NCI-H2196 treated with DMSO at 0.1 percent for 48 hours (cell line): ENCODE measurements at regions not wholly inside any gene's neighbourhood (a gene's known extent, or its start where the extent isn't known, plus 50 kb on each side); places are given as distances from the start of the nearest gene placed in this dataset.

Source experiments
- DNase-seq: peaks from one replicate; lab custom pipeline; 2025; ENCODE audit not compliant: unreplicated experiment; lab: John Stamatoyannopoulos, UW

- DNase-seq, result no peak
These were observed 151.6 kb upstream of the TAPT1 start for GRCh38 chr4:16377887-16378286.

GRCh38 chr4:16365036-16365569, 138.8 kb upstream of the TAPT1 start:
- no peak for DNase-seq

DNA sequence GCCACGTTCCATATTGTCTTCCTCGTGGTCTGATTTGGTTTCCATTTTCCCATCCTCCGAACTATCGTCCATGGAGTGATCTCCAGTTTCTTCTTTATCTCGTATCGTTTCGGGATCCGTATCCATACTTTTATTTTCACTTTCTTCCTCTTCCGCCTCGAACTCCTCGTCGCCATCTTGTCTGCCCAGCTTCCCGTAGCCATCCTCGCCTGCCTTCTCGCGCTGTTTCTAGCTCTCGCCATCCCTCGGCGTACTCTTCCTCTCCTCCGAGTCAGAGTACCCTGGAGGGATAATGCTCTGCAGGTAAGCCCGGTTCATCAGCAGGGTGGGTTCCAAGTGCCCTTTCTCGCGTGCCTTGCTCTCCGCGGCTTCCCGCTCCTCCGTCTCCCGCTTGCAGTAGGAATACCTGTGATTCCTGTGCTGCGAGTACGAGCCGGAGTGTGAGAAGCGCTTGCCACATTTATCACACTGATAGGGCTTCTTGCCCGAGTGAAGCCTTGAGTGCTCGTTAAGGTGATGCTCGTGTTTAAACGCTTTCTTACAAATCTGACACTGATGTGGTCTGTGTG, 134.5 kb upstream of the TAPT1 start:
- DNase-seq, result no peak

DNA sequence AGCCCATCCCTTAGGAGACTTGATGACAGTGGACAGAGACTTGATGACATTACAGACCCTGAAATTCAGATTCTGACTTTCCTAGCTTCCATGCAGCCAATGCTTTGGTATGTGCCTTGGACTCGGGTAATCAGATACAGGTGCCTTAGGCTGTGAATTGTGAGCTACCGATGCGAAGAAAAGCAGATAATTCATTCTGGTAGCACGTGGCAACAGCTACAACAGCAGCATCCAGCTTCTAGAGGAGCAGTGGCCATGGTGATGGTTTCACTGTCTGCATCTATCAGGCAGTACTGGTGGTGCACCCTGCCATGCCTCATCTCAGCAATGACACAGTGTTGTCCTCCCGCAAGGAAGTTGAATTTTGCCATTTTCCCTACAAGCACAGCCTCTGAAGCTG, 126.9 kb upstream of the TAPT1 start:
- no peak for DNase-seq

GRCh38 chr4:16351161-16351560, 124.9 kb upstream of the TAPT1 start:
- no peak for DNase-seq

DNA sequence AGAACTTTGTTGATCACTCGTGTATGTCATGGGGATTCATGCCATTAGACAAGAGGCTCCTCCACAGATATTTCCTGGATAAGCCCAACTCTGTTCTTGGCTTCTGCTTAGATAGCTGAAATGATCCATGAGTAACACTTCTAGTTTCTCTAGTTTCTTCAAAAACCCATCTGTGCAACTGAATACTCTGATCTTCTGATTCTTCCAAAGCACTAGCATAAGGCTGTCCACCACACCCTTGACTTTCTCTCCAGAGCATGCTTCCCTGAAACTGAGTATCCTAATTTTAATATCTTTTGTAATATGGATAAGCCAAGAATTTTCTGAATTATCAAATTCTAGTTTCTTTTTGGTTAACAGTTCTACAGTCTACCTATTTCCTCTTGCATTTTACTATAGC, 118.6 kb upstream of the TAPT1 start:
- no peak for DNase-seq

DNA sequence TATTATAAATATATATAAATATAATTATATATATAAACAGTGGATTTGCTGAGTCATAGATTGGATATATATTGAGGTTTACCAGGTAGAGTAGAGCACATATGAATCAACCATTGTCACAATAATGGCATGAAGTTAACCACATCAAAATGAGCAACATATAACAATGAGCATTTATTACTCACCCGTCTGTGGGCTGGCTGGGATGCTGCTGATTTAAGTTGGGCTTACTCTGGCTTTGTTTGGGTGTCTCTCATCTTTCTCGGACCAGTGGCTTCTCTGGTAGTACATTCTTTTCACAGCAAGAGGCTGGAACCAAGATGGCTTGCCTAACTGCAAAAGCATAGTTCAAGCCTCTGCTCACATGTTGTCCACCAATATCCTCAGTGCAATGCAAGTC, 111.7 kb upstream of the TAPT1 start:
- DNase-seq, result no peak

DNA sequence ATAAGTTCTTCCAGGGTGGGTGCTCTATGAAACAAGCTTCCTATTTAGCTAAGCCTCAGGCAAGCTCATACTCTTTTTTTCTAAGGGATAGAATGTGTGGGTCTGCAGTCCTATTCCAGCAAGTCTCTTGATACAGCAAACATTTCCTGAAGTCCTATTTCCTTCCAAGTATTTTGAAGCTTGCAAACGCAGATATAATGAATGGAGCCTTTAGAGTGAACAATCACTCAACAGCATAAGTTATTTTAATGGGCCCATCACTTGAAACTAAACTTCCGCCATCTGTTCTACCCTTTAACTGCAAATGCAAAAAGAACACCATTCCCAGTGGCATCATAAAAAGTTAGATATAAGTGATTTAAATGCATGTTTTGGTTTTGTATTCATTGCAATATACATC, 108.3 kb upstream of the TAPT1 start:
- DNase-seq, result no peak

- no peak for DNase-seq
These were observed 103.5 kb upstream of the TAPT1 start for GRCh38 chr4:16329797-16330134.

DNA sequence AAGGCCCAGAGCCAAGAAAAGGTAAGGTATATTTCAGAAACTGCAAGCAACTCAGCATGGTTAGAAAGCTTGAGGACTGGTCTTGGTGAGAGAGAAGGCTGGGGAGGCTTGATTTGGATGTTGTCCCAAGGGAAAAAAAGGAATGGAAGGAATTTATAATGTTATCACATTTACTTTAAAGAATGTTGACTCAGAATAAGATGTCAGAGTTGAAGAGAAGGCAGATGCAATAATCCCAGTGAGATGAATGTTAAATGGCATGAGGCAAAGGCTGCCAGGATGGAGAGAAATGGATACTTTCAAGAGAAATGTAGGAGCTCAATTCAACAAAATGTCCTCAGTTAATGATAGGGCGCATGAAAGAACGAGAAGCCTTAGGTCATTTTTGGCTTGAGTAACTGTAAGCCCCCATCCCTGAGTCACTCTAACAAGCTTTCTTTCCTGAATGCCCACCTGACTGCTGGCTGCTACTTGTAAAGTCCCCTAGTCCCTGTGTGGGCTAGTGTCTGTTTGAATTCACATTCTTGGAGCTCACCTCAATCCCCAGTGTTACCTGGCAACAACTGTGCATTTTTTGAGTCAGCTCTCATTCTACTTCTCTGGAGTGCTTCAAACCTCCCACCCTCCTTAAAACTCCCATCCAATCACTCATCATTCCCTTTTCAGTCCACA, 103.0 kb upstream of the TAPT1 start:
- no peak for DNase-seq

GRCh38 chr4:16322183-16322582, 95.9 kb upstream of the TAPT1 start:
- no peak for DNase-seq

DNA sequence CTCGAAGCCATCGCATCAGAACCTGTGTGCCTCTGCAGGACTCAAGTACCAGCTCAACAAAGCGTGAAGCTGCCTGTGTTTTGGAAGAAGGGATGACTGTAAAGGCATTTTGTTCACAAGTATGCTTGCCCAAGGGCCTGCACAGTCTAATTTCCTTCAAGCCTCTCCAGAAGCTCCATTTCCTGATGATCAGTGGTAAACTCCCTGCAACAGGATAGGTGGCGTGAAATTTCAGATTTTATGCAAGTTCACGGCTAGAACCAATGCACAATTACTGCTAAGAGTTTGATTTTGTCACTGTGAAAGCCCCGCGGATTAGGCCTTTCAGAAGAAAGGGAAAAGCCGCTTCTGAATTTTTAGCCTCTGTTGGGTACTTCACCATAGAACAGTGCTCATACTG, 89.2 kb upstream of the TAPT1 start:
- no peak for DNase-seq

GRCh38 chr4:16310606-16311005, 84.3 kb upstream of the TAPT1 start:
- no peak for DNase-seq

- no peak for DNase-seq
These were observed 76.4 kb upstream of the TAPT1 start for GRCh38 chr4:16302648-16303047.

- no peak for DNase-seq
These were observed 70.7 kb upstream of the TAPT1 start for GRCh38 chr4:16297003-16297402.

DNA sequence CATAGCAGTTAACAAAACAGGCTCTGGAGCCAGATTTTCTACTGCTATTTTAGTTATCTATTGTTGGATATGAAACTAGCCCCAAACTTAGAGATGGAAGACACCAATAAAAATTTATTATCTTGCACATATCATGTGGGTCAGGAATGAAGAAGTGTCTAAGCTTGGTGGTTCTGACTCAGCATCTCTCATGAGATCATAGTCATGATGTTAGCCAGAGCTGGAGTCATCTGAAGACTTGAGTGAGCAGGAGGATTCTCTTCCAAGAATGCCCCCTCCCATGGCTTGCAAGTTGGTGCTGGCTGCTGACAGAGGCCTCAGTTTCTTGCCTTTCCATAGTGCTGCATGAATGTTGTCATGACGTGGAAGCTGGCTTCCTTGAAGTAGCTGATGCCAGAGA, 68.2 kb upstream of the TAPT1 start:
- no peak for DNase-seq

- no peak for DNase-seq
These were observed 67.1 kb upstream of the TAPT1 start for GRCh38 chr4:16293210-16293838.

DNA sequence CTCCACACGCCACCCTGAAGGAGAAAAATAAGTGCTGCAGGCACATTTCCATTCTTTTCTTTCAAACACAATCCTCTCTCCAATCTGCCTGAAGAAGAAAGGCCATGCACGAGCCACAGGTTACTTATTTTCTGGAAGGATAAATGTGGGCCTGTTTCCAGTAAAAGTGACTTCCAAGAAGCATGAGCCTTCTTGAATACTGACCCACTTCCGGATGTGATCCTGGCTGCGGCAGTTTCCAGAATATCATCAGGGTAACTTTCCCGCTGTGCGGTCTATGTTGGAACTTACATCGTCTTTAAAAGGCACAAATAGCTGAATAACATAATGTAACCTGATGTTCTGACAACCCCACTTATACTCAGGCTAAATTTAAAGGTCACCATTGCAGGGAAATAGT, 66.3 kb upstream of the TAPT1 start:
- DNase-seq, result no peak

DNA sequence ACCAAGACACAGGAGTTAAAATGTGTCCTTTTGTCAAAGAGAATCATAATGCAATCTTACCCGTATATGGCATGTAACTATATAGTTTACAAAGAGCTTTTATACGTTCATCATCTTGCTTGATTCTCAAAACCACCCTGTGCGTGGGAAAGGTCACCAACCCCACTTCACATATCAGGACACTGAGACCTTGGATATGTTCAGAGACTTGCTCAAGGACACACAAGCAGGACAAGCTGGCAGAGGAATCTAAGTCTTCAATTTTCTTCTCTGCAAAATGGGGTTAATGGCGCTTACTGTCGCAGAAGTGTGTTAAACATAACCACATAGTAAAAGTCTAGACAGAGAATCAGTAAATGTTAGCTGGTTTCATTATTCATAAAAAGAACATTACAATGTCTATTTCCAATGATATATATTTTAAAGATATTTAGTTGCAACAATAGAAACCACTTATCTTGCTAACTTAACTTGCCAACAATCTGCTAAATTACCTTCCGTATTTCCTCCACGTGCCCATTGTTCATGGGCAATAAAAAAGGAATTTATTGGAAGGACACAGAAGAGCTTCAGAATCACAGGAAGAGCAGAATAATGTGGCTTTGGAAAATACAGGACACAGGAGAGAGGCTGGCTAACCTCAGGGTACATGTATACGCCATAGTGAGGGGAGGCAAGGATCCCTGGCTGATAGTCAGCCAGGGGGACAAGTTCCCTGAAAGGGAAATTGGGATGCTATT, 64.6 kb upstream of the TAPT1 start:
- DNase-seq, result no peak

GRCh38 chr4:16289897-16290554, 63.8 kb upstream of the TAPT1 start:
- DNase-seq, result peak; percentile 8

GRCh38 chr4:16284050-16284449, 57.8 kb upstream of the TAPT1 start:
- no peak for DNase-seq
